K562 (cell line): ENCODE measurements at regions not wholly inside any gene's neighbourhood (a gene's known extent, or its start where the extent isn't known, plus 50 kb on each side); places are given as distances from the start of the nearest gene placed in this dataset.

Experiments used
- ATF3 ChIP-seq, 2 experiments: fragments of 450-650 bp in 1 of 2; sonication (generic) in 1 of 2; formaldehyde crosslinking in 1 of 2; IDR thresholded peaks in 1 of 2; conservative IDR thresholded peaks in 1 of 2; 2 replicates each; pipeline versions ENCODE4 v1.6.1 to v1.8.1; 2016 to 2023; ENCODE audit warnings: mild to moderate bottlenecking in 2 of 2, moderate library complexity in 2 of 2, inconsistent platforms in 1 of 2, missing genetic modification reagents in 1 of 2
- CHAMP1 ChIP-seq: fragments of 450-650 bp; IDR thresholded peaks from 2 replicates; pipeline ENCODE4 v1.6.1; 2016; ENCODE audit warnings: mild to moderate bottlenecking
- ELF4 ChIP-seq: fragments of 450-650 bp; formaldehyde crosslinking; IDR thresholded peaks from 2 replicates; pipeline ENCODE4 v1.4.0; 2022; ENCODE audit warnings: missing genetic modification characterization
- EZH2 ChIP-seq: IDR thresholded peaks from 2 replicates; pipeline ENCODE4 v1.6.1; 2012; ENCODE audit warnings: low read depth, mild to moderate bottlenecking, inconsistent platforms, low read length, borderline replicate concordance
- MYBL2 ChIP-seq, 2 experiments: fragments of 450-650 bp in 1 of 2; sonication (generic) in 1 of 2; formaldehyde crosslinking in 1 of 2; IDR thresholded peaks; 2 replicates each; pipeline versions ENCODE4 v1.6.1 to v1.8.1; 2017 to 2022; ENCODE audit warnings: borderline replicate concordance in 1 of 2, inconsistent platforms in 1 of 2, low read depth in 1 of 2, mild to moderate bottlenecking in 1 of 2, missing genetic modification reagents in 1 of 2, moderate library complexity in 1 of 2
- NR2F6 ChIP-seq: fragments of 450-650 bp; formaldehyde crosslinking; IDR thresholded peaks from 2 replicates; pipeline ENCODE4 v1.4.0; 2020; ENCODE audit warnings: mild to moderate bottlenecking
- POLR2AphosphoS5 ChIP-seq: IDR thresholded peaks from 2 replicates; pipeline ENCODE4 v1.6.1; 2011; ENCODE audit warnings: mild to moderate bottlenecking, low read depth, low read length, moderate library complexity; ENCODE audit not compliant: control insufficient read depth, insufficient read depth
- TFAP4 ChIP-seq: sonication (generic); formaldehyde crosslinking; IDR thresholded peaks from 2 replicates; pipeline ENCODE4 v1.8.0; 2022; ENCODE audit warnings: missing genetic modification reagents, mild to moderate bottlenecking, moderate library complexity, borderline replicate concordance
- USF2 ChIP-seq: sonication (generic); formaldehyde crosslinking; IDR thresholded peaks from 2 replicates; pipeline ENCODE4 v1.5.0; 2020; ENCODE audit warnings: missing genetic modification reagents
- ZBTB43 ChIP-seq: sonication (generic); formaldehyde crosslinking; IDR thresholded peaks from 2 replicates; pipeline ENCODE4 v1.8.0; 2023; ENCODE audit warnings: mild to moderate bottlenecking, missing genetic modification reagents
- ZBTB7A ChIP-seq: IDR thresholded peaks from 2 replicates; pipeline ENCODE4 v1.6.1; 2011; ENCODE audit warnings: low read depth, mild to moderate bottlenecking, low read length, moderate library complexity, borderline replicate concordance; ENCODE audit not compliant: control insufficient read depth

GRCh38 chr6:150544793-150545192, 54.9 kb upstream of the PLEKHG1 start:
- TF ChIP-seq ZBTB7A (no peak), ATF3 (IDR thresholded peaks at IDR 0.05) (no peak), ATF3 (CRISPR knock-in tag; conservative IDR thresholded peaks at IDR 0.05) (no peak), CHAMP1 (no peak), MYBL2 (IDR thresholded peaks at IDR 0.05; ENCODE audit: low read depth) (no peak), MYBL2 (CRISPR knock-in tag; IDR thresholded peaks at IDR 0.05; ENCODE audit: borderline replicate concordance) (no peak), POLR2AphosphoS5 (no peak), USF2 (CRISPR knock-in tag) (no peak), NR2F6 (no peak), ELF4 (CRISPR knock-in tag) (no peak), TFAP4 (CRISPR knock-in tag) (no peak), EZH2 (no peak), ZBTB43 (no peak)
